ENCODE measurements at regions not wholly inside any gene's neighbourhood (a gene's known extent, or its start where the extent isn't known, plus 50 kb on each side); places are given as distances from the start of the nearest gene placed in this dataset.

GRCh38 chr6:142500250-142500786, 198.5 kb downstream of the ADGRG6 start:
- peak; percentile 17 for DNase-seq

- DNase-seq = no peak
Measured at GRCh38 chr6:142501795-142502194, 200.0 kb downstream of the ADGRG6 start.

- DNase-seq = no peak
Measured at GRCh38 chr6:142507065-142507464, 205.3 kb downstream of the ADGRG6 start.

- DNase-seq = peak; percentile 1
Measured at GRCh38 chr6:142510211-142510610, 208.4 kb downstream of the ADGRG6 start.

- DNase-seq = no peak
Measured at GRCh38 chr6:142518126-142518525, 216.3 kb downstream of the ADGRG6 start.

GRCh38 chr6:142518761-142519160, 217.0 kb downstream of the ADGRG6 start:
- DNase-seq = no peak

- DNase-seq = no peak
Measured at GRCh38 chr6:142521791-142522190, 220.0 kb downstream of the ADGRG6 start.

- DNase-seq = peak; percentile 0
Measured at GRCh38 chr6:142523515-142524375, 221.9 kb downstream of the ADGRG6 start.

- DNase-seq = no peak
Measured at GRCh38 chr6:142530566-142530965, 228.8 kb downstream of the ADGRG6 start.

- DNase-seq = no peak
Measured at GRCh38 chr6:142531727-142532126, 229.9 kb downstream of the ADGRG6 start.

- no peak for DNase-seq
Measured at GRCh38 chr6:142534076-142534475, 232.3 kb downstream of the ADGRG6 start.

- no peak for DNase-seq
Measured at GRCh38 chr6:142534484-142534883, 232.7 kb downstream of the ADGRG6 start.

- no peak for DNase-seq
Measured at GRCh38 chr6:142537612-142538478, 236.0 kb downstream of the ADGRG6 start.

- DNase-seq = no peak
Measured at GRCh38 chr6:142542704-142543233, 241.0 kb downstream of the ADGRG6 start.

- no peak for DNase-seq
Measured at GRCh38 chr6:142543606-142544005, 241.8 kb downstream of the ADGRG6 start.

- DNase-seq = no peak
Measured at GRCh38 chr6:142544199-142544838, 242.5 kb downstream of the ADGRG6 start.

GRCh38 chr6:142545147-142545546, 243.3 kb downstream of the ADGRG6 start:
- no peak for DNase-seq

GRCh38 chr6:142548566-142548965, 246.8 kb downstream of the ADGRG6 start:
- no peak for DNase-seq

GRCh38 chr6:142550310-142551063, 248.7 kb downstream of the ADGRG6 start:
- no peak for DNase-seq

- DNase-seq = no peak
Measured at GRCh38 chr6:142551274-142551811, 249.5 kb downstream of the ADGRG6 start.

- no peak for DNase-seq
Measured at GRCh38 chr6:142558786-142559185, 257.0 kb downstream of the ADGRG6 start.
